MM.1S (cell line): ENCODE measurements at regions not wholly inside any gene's neighbourhood (a gene's known extent, or its start where the extent isn't known, plus 50 kb on each side); places are given as distances from the start of the nearest gene placed in this dataset.

Source experiments
- CTCF ChIP-seq: fragments of 300-600 bp; sonication (generic); IDR thresholded peaks from 2 replicates; pipeline ENCODE4 v1.5.1; 2016; ENCODE audit warnings: antibody characterized with exemption, low read length, mixed read lengths
- EZH2 ChIP-seq: fragments of 300-600 bp; sonication (generic); optimal IDR thresholded peaks from 2 replicates; pipeline ENCODE3; 2017; ENCODE audit warnings: low read depth, mild to moderate bottlenecking, antibody characterized with exemption, low read length, mixed read lengths

GRCh38 chr11:98177925-98178324, 842.8 kb upstream of the CNTN5 start:
- TF ChIP-seq CTCF (no peak), EZH2 (no peak)
